IMR-90 (cell line): ENCODE measurements at regions not wholly inside any gene's neighbourhood (a gene's known extent, or its start where the extent isn't known, plus 50 kb on each side); places are given as distances from the start of the nearest gene placed in this dataset.

Experiments
- ATAC-seq: fragments of 200-7000 bp; cut with Tn5 transposase; 2 replicates; pipeline ENCODE4 v1.9.1; 2020; ENCODE audit warnings: low read depth, mild to moderate bottlenecking, moderate library complexity
- BruUV-seq: library from RNA; stranded (reverse); fragments of 400-500 nt; replicated peaks from 2 replicates; lab custom pipeline; 2021; lab: Mats Ljungman, UMichigan
- CTCF ChIA-PET: fragments of 300-600 bp; formaldehyde crosslinking; extraction: SDS; loops from one replicate; lab custom pipeline; 2021; ENCODE audit warnings: antibody characterized with exemption; lab: Yijun Ruan, JAX
- POLR2A ChIA-PET: fragments of 300-600 bp; sonication (Branson Sonifier 250); formaldehyde crosslinking; loops from one replicate; lab custom pipeline; 2022; ENCODE audit warnings: antibody characterized with exemption; ENCODE audit not compliant: unreplicated experiment; lab: Charles Lee
- DNase-seq: peaks from one replicate; pipeline ENCODE4 v3.0.0; 2013
- H2AFZ ChIP-seq: replicated peaks from 2 replicates; pipeline ENCODE3; 2013; ENCODE audit warnings: low read length, mild to moderate bottlenecking; ENCODE audit not compliant: poor library complexity
- H2AK5ac ChIP-seq: 2 replicates; pipeline ENCODE4 v1.6.1; 2013; ENCODE audit warnings: low read depth, low read length, inconsistent platforms
- H2AK9ac ChIP-seq: replicated peaks from 2 replicates; pipeline ENCODE3; 2013; ENCODE audit warnings: mild to moderate bottlenecking, low read depth, low read length, moderate library complexity; ENCODE audit not compliant: poor library complexity
- H2BK120ac ChIP-seq: 2 replicates; pipeline ENCODE4 v1.6.1; 2013; ENCODE audit warnings: low read depth, low read length, inconsistent platforms
- H2BK15ac ChIP-seq: 3 replicates; pipeline ENCODE4 v1.6.1; 2013; ENCODE audit warnings: low read depth, low read length, inconsistent platforms
- H2BK20ac ChIP-seq: 2 replicates; pipeline ENCODE4 v1.6.1; 2013; ENCODE audit warnings: low read depth, mild to moderate bottlenecking, inconsistent platforms, low read length, moderate library complexity
- H2BK5ac ChIP-seq: 2 replicates; pipeline ENCODE4 v1.6.1; 2013; ENCODE audit warnings: mild to moderate bottlenecking, low read depth, low read length, inconsistent platforms; ENCODE audit not compliant: poor library complexity, severe bottlenecking
- H3K14ac ChIP-seq: replicated peaks from 2 replicates; pipeline ENCODE4 v1.6.1; 2013; ENCODE audit warnings: low read depth, low read length, inconsistent platforms
- H3K18ac ChIP-seq: 2 replicates; pipeline ENCODE4 v1.6.1; 2013; ENCODE audit warnings: low read depth, low read length, control low read depth
- H3K23ac ChIP-seq: 2 replicates; pipeline ENCODE4 v1.6.1; 2013; ENCODE audit warnings: low read depth, low read length, inconsistent platforms
- H3K27ac ChIP-seq: 2 replicates; pipeline ENCODE4 v1.5.1; 2013; ENCODE audit warnings: mild to moderate bottlenecking, control low read depth, low read length; ENCODE audit not compliant: insufficient read depth
- H3K27me3 ChIP-seq: 2 replicates; pipeline ENCODE4 v1.6.1; 2013; ENCODE audit warnings: low read length; ENCODE audit not compliant: control insufficient read depth, insufficient read depth
- H3K36me3 ChIP-seq: 2 replicates; pipeline ENCODE4 v1.6.1; 2013; ENCODE audit warnings: low read length, mixed read lengths; ENCODE audit not compliant: control insufficient read depth, insufficient read depth
- H3K4ac ChIP-seq: 2 replicates; pipeline ENCODE4 v1.6.1; 2013; ENCODE audit warnings: low read depth, low read length, inconsistent platforms
- H3K4me1 ChIP-seq: 2 replicates; pipeline ENCODE4 v1.6.1; 2013; ENCODE audit warnings: low read length, mixed read lengths; ENCODE audit not compliant: control insufficient read depth, insufficient read depth
- H3K4me2 ChIP-seq: 2 replicates; pipeline ENCODE4 v1.6.1; 2013; ENCODE audit warnings: low read depth, mild to moderate bottlenecking, control low read depth, low read length, moderate library complexity
- H3K4me3 ChIP-seq: 2 replicates; pipeline ENCODE4 v1.5.1; 2013; ENCODE audit warnings: low read depth, mild to moderate bottlenecking, control low read depth, low read length, moderate library complexity; ENCODE audit not compliant: insufficient read depth
- H3K56ac ChIP-seq: 2 replicates; pipeline ENCODE4 v1.6.1; 2013; ENCODE audit warnings: low read length, inconsistent platforms; ENCODE audit not compliant: insufficient read depth; ENCODE audit errors: extremely low read depth
- H3K79me1 ChIP-seq, 2 experiments: 2 replicates each; pipeline ENCODE4 v1.6.1; 2013; ENCODE audit warnings: low read length in 2 of 2, inconsistent platforms in 1 of 2, low read depth in 1 of 2
- H3K9ac ChIP-seq: 2 replicates; pipeline ENCODE4 v1.6.1; 2013; ENCODE audit warnings: low read depth, low read length, control low read depth
- H3K9me1 ChIP-seq: 2 replicates; pipeline ENCODE4 v1.6.1; 2013; ENCODE audit warnings: low read length, inconsistent platforms; ENCODE audit not compliant: insufficient read depth
- H3K9me3 ChIP-seq: 2 replicates; pipeline ENCODE4 v1.6.1; 2013; ENCODE audit warnings: low read length; ENCODE audit not compliant: control insufficient read depth, insufficient read depth
- H4K20me1 ChIP-seq: 2 replicates; pipeline ENCODE4 v1.6.1; 2013; ENCODE audit warnings: low read length, inconsistent platforms; ENCODE audit not compliant: insufficient read depth
- H4K5ac ChIP-seq: 2 replicates; pipeline ENCODE4 v1.6.1; 2013; ENCODE audit warnings: mild to moderate bottlenecking, low read depth, low read length, control low read depth
- H4K8ac ChIP-seq, 2 experiments: 2 replicates each; pipeline ENCODE4 v1.6.1; 2013; ENCODE audit warnings: low read depth in 2 of 2, low read length in 2 of 2, control low read depth in 1 of 2, inconsistent platforms in 1 of 2
- H4K91ac ChIP-seq: 2 replicates; pipeline ENCODE4 v1.6.1; 2013; ENCODE audit warnings: low read depth, low read length, inconsistent platforms; ENCODE audit not compliant: insufficient read depth
- BHLHE40 ChIP-seq: fragments of 150-350 bp; IDR thresholded peaks from 2 replicates; pipeline ENCODE4 v1.6.1; 2016; ENCODE audit warnings: mild to moderate bottlenecking, low read depth, low read length
- CEBPB ChIP-seq: IDR thresholded peaks from 2 replicates; pipeline ENCODE4 v1.6.1; 2012; ENCODE audit warnings: low read depth, low read length, improper control_type of control experiment
- CTCF ChIP-seq: conservative IDR thresholded peaks from 2 replicates; pipeline ENCODE4 v1.5.1; 2012; ENCODE audit warnings: mild to moderate bottlenecking, low read depth, low read length, improper control_type of control experiment
- ELK1 ChIP-seq: fragments of 150-350 bp; IDR thresholded peaks from 2 replicates; pipeline ENCODE4 v1.6.1; 2016; ENCODE audit warnings: low read depth, mild to moderate bottlenecking, low read length, moderate library complexity, borderline replicate concordance
- FOS ChIP-seq: fragments of 150-350 bp; IDR thresholded peaks from 2 replicates; pipeline ENCODE4 v1.6.1; 2016; ENCODE audit warnings: low read depth, low read length
- MAFK ChIP-seq: IDR thresholded peaks from 2 replicates; pipeline ENCODE4 v1.6.1; 2012; ENCODE audit warnings: low read depth, low read length, improper control_type of control experiment
- MAZ ChIP-seq: IDR thresholded peaks from 2 replicates; pipeline ENCODE4 v1.6.1; 2012; ENCODE audit warnings: low read depth, mild to moderate bottlenecking, low read length, improper control_type of control experiment, moderate library complexity, borderline replicate concordance
- MXI1 ChIP-seq: IDR thresholded peaks from 2 replicates; pipeline ENCODE4 v1.6.1; 2012; ENCODE audit warnings: low read depth, mild to moderate bottlenecking, low read length, moderate library complexity, borderline replicate concordance
- NFE2L2 ChIP-seq: fragments of 150-350 bp; IDR thresholded peaks from 2 replicates; pipeline ENCODE4 v1.6.1; 2016; ENCODE audit warnings: low read depth, mild to moderate bottlenecking, low read length
- POLR2A ChIP-seq: IDR thresholded peaks from 2 replicates; pipeline ENCODE4 v1.6.1; 2012; ENCODE audit warnings: mild to moderate bottlenecking, low read depth, low read length
- RAD21 ChIP-seq: IDR thresholded peaks from 2 replicates; pipeline ENCODE4 v1.6.1; 2012; ENCODE audit warnings: low read length, improper control_type of control experiment
- RCOR1 ChIP-seq: IDR thresholded peaks from 2 replicates; pipeline ENCODE4 v1.6.1; 2012; ENCODE audit warnings: mild to moderate bottlenecking, low read length, improper control_type of control experiment; ENCODE audit not compliant: insufficient replicate concordance
- RFX5 ChIP-seq: IDR thresholded peaks from 2 replicates; pipeline ENCODE4 v1.8.0; 2012; ENCODE audit warnings: low read depth, mild to moderate bottlenecking, low read length, moderate library complexity
- SMC3 ChIP-seq: fragments of 150-350 bp; IDR thresholded peaks from 2 replicates; pipeline ENCODE4 v1.6.1; 2016; ENCODE audit warnings: low read depth, mild to moderate bottlenecking, antibody characterized with exemption, low read length, moderate library complexity
- USF2 ChIP-seq: fragments of 150-350 bp; IDR thresholded peaks from 2 replicates; pipeline ENCODE4 v1.6.1; 2017; ENCODE audit warnings: mild to moderate bottlenecking, antibody characterized with exemption, low read length, low read depth
- WGBS, 2 experiments: methylation state at CpG; one replicate each; pipeline versions ENCODE4 v1.1.5 to v1.1.7; 2013; ENCODE audit warnings: missing lambda C conversion rate in 2 of 2; ENCODE audit not compliant: insufficient read length in 1 of 2; ENCODE audit errors: extremely low coverage in 2 of 2; 5-methylcytosine and 5-hydroxymethylcytosine counted together
- dilution Hi-C: fragments of 300-500 bp; cut with HindIII; formaldehyde crosslinking; loops from one replicate; pipeline ENCODE4 v1.14.3; 2018; ENCODE audit warnings: low sequenced_read_pairs; ENCODE audit not compliant: unreplicated experiment
- in situ Hi-C: fragments of 300-500 bp; cut with MboI; formaldehyde crosslinking; loops from 3 replicates; pipeline ENCODE4 v1.14.3; 2019; ENCODE audit warnings: low sequenced_read_pairs, inconsistent platforms, mixed read lengths
- intact Hi-C: fragments of 100-400 bp; cut with micrococcal nuclease; formaldehyde crosslinking; loops from 2 replicates; pipeline ENCODE4 v1.10.0; 2022

GRCh38 chr4:160212078-160212477 is 1109.2 kb downstream of the RAPGEF2 start:
- Histone ChIP-seq H3K79me1 (no peaks in the 10 kb centered on the region), H3K4me3 (no peak overlapping the region), H3K14ac (no peak overlapping the region), H2AK5ac (no peak overlapping the region), H3K4ac (no peak overlapping the region), H3K23ac (no peak overlapping the region), H4K20me1 (no peaks in the 10 kb centered on the region), H4K91ac (no peak overlapping the region), H2BK120ac (no peak overlapping the region), H2BK20ac (no peak overlapping the region), H3K4me2 (no peak overlapping the region), H3K27me3 (no peaks in the 10 kb centered on the region), H3K18ac (no peak overlapping the region), H3K36me3 (no peaks in the 10 kb centered on the region), H3K27ac (no peak overlapping the region), H2AK9ac (no peak overlapping the region), H3K9me3 (no peaks in the 10 kb centered on the region), H3K56ac (no peak overlapping the region), H4K8ac (no peak overlapping the region), H3K9me1 (no peaks in the 10 kb centered on the region), H3K4me1 (no peaks in the 10 kb centered on the region), H2BK5ac (no peak overlapping the region), H3K9ac (no peak overlapping the region), H2AFZ (no peak overlapping the region), H4K5ac (no peak overlapping the region), H2BK15ac (no peak overlapping the region)
- in situ Hi-C loops (no loop called here), intact Hi-C loops (no loop called here), dilution Hi-C loops (no loop called here)
- POLR2A ChIA-PET = no interaction called here
- CTCF ChIA-PET = no interaction called here
- TF ChIP-seq USF2 (no peak), FOS (no peak), MAZ (no peak), POLR2A (no peak), MAFK (no peak), CTCF (no peak), RFX5 (no peak), SMC3 (no peak), CEBPB (no peak), NFE2L2 (no peak), ELK1 (no peak), RCOR1 (no peak), MXI1 (no peak), RAD21 (no peak), BHLHE40 (no peak)
- no TSS peak for BruUV-seq
- no peak for DNase-seq
- ATAC-seq = no peak
- no CpG with 5 or more reads among the region's 3 CpGs for WGBS, 2 experiments
